HG03175 (cell line): ENCODE measurements at regions not wholly inside any gene's neighbourhood (a gene's known extent, or its start where the extent isn't known, plus 50 kb on each side); places are given as distances from the start of the nearest gene placed in this dataset.
A peak's percentile ranks its signal among the peaks of the same experiment; 100 is the strongest.

Source experiments
- ATAC-seq: cut with Tn5 transposase; IDR thresholded peaks from one replicate; pipeline ENCODE4 v1.9.1; 2021; ENCODE audit warnings: mild to moderate bottlenecking, moderate library complexity; ENCODE audit not compliant: unreplicated experiment

DNA sequence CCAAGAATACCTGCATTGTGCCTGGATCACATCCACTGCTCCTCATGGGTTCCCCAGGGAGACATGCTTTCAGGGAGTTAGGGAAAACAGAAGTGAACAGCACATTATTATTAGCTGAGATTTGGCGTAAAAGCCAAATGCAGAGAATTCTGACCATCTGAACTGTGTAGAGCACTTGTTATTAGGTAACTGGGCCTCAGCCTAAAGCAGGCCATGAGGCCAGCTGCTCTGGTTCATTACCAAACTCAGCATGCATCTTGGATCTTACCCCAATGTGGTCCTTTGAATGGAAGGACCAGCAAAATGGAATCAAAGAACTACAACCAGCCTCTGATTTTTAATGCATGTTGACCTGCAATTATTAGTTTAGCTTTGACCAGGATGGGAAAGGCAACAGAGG, 322.3 kb downstream of the KCNS3 start:
- no peak for ATAC-seq

DNA sequence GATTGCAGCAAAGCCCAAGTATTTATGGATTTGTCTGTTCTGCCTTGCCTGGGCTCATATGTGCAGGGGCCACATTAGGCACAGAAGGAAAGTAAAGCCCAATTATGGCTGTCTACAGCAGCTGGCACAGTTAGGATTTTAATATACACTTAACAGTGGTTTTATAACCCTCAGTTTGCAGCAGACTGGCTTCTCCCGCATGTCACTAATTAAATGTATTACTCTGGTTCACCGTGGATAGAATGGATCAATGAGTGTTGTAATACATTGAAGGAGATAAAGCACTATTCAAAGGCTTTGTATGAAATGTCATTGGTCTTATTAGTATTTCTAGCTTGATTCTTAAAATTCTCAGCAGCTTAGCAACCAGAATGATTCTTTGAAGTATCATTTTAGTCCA, 320.2 kb downstream of the KCNS3 start:
- no peak for ATAC-seq

DNA sequence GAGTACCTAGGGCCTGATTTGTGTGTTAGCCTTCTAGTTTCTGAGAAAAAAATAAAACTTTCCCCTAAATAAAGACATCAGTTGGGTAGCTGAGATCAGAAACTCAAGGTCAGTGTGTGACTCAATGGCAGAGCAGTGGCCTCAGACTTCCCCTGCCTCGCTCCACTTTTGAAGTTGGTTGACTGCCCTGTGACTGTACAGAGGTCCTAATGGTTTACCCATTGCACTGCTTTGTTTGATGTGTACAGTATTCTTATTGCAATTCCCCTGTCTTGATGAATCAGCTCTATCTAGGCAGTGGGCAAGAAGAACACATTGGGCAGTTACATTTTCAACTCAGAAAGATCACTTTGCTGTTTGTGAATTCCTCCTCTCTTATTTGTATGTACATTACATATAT, 315.7 kb downstream of the KCNS3 start:
- no peak for ATAC-seq

DNA sequence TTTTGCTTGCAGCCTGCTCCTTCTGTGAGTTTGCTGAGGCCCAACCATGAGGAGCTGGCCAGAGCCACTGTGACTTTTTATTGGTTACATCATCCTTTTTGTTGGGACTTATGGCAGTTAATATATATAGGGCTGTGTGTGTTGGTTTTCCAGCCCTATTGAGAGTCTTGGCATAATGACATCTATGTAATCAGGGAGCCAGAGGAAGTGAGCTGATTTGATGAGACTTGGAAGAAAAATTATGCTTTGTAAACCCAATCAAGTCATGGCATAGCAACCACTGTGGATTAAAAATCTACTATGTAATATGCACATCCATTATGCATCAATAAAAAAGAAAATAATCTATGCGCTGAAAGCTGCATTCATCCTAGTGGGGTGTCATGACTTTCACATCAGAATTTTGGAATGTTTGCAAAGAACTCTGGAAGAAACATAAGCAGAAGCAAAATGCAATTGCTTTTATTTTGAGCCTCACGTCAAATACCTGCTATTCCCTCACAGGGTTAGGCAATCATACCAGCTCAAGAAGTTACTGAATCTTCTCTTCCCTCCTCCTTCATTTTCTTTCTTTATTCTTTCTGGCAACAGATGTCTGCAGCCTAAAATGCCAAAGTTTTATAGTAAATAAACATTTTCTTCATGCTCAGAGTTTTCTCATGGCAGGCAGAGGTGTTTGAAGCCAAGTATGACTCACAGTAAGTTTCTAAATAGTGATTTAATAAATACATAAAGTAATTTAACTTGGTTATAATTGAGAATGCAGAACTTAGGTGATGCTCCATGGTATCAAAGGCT, 308.5 kb downstream of the KCNS3 start:
- ATAC-seq, result no peak

DNA sequence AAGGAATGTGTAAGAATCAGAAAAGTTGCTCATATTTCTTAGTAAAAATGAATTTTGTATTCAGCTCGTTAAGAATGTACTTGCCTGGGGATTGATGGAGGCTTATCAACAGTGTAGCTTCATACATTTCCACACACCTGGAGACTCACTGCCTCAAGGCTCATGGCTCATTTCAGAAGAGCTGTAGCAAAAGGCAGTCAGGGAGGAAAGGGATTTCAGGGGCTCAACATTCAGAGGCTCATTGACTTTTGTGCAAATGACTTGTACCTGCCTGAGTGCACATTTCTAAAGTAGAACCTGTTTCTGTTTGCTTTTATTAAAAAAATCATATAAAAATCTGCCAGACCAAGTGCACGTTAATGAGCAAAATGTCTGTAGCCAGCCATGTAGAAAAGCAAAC, 304.4 kb downstream of the KCNS3 start:
- no peak for ATAC-seq

DNA sequence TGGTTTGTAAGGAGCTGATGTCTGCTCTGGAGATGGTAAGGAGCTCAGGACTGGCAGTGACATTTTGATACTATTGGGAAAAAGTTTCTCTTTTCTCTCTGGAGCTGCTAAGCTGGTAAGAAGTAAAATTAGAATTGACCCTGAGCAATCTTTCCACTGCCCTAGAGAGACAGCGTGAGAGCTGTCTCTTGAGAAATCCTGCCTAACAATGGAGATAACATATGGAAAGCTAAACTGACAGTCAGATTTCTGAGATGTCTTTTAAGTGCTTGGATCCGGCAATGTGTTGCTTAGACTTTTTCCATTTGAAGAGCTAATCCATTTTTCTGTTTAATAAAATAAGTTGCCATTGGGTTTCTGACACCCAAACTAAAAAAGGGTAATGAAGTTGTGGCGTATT, 302.4 kb downstream of the KCNS3 start:
- no peak for ATAC-seq

DNA sequence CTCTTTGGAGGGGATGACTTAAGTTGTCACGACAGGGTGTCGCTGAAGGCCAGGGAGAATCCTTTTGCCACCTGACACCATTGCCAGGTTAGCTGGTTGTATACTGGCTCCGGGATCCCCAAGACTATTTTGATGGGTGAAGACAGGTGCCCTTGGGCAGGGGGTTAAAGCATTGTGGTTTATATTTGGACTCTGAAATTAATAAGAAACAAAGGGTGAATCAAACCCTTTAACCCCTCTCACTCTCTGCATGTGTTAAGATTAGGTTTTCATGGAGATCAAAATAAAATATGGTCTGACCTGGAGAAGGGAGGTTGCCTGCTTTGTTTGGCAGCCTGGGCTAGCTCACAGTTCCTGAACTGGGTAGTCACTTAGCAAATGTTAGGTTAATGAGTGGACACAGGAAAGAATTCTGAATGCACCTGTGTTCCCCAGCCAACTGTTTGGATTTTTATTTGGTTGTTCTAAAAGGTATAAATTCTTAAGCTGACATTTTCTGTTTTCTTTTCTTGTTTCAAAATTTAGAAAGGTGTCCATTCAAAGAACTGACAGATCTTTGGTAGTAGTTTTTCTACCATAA, 301.7 kb downstream of the KCNS3 start:
- no peak for ATAC-seq

DNA sequence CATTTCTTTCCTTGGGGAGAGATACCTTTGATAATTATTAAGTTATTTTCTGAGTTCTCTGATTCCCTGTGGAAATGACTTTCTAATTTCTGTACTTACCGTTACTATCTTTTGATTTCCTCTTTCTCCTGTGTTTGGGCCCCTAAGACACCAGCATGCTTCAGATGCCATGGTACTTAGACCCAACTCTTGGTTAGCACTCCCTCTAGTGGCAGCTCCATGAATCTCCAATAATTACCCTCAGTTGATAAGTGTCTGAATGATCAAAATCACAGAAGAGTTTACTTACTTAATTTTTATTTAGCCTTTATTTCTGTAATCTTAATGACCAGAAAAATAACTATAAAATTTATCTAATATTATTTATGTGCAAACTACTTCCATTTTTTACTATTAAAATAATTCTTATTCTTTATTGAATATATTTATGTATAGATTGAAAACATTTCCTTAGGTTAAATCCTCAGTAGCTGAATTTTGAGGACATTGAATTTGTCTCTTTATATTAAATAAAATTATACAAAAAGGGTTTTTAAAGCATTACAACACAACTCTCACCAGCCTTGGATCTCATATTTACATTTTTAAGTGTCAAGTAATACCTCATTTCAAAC, 300.4 kb downstream of the KCNS3 start:
- peak; percentile 95 for ATAC-seq

DNA sequence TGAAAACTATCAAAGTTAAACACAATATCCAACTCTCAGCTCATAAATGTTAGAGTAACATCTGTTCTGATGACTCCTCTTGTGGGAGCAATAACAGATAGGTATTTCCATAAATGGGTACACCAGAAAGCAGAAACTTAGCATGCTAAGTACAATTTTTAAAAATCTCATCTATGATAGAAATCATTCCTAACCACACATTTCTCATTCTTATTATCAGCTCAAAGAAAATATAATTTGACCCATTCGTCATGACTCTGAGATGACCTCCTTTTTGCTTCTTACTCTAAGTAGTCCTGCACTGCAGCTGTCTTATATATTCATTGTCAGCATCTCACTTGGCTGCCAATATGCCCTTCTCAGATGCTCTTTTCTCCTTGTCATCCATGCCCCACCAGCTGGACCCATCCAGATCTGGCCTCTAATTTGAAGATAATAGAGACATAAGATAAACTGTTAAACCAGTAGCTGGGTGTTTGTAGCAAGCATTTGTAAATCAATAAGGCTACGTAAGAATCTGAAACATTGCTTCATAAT, 298.3 kb downstream of the KCNS3 start:
- no peak for ATAC-seq

DNA sequence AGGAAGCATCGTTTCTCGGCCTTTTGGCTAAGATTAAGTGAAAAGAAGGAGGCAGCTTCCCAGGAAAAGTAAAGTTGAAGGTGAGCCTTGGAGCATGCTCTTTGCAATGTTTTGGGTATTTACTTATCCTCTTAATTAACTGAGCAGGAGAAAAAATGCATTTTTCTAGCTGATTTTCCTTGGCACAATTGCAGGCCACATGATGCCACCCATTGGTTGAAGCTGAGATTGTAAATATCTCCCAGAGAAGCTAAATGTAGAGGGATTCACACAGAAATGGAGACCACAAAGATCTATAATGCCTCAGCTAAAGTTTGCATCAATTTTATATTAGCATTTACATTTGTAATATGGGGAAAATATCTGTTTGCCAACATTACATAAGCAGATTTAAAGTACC, 294.1 kb downstream of the KCNS3 start:
- ATAC-seq, result no peak

DNA sequence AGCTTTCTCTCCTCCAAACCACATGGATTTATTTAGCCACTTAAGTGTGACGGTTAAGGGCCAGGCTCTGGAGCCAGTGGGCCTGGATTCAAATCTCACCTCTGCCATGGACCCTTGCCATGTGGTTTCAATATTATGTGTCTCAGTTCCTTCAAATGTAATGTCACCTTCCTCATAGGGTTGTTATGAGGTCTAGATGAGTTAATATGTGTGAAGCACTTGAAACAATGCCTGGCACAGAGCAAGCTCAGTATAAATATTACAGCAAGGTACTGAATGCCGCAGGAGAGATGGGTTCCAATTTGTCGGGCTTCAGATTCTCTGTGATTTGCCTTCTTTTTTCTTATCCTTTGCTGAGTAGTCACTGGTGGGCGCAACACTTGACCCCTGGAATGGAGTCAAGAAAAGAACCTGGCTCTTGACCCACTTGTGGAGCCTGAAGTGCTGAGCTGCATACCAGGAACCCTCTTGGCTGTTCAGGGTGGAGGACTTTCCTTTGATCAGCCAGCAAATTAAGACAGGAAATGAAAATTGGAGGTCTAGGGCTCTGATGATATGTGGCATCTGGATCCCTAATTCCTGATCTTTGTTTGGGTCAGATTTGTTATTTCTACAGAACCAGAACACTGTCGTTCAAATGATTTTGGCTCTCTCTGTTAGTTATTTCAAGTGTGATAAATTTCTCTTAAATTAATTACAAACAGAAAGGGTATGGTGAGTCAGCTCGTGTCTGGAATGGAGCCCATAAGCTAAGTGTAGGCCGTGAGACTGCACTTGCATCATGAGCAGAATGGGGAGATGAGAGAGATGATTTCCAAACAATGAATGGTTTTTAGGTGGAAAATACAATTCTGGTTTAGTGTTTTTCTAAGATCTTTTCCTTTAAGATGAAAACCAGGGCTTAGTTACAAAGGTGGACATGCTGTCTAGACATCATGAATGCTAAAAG, 293.0 kb downstream of the KCNS3 start:
- ATAC-seq, result no peak

DNA sequence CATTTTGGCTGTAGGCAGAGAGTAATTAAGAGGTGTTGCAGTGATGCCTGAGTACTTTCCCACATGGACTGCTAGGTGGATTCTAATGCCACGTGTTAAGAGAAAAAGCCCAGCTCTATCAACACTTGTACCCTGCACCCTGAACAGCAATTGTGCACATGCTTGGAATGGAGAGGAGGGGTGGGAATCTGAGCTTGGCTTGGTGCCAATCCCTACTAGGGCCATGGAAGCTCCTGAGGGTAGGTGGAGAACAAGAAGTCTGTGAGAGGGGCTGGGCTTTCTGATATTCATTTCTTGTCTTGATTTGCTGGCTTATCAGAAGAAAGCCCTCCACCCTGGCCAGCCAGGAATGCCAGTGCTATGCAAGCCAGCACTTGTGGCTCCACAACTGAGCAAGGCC, 292.2 kb downstream of the KCNS3 start:
- no peak for ATAC-seq

DNA sequence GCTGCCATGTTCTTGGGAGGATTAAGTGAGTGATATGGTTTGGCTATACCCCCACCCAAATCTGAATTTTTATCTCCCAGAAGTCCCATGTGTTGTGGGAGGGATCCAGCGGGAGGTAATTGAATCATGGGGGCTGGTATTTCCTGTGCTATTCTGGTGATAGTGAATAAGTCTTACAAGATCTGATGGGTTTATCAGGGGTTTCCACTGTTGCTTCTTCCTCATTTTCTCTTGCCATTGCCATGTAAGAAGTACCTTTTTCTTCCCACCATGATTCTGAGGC, 291.4 kb downstream of the KCNS3 start:
- ATAC-seq, result no peak

DNA sequence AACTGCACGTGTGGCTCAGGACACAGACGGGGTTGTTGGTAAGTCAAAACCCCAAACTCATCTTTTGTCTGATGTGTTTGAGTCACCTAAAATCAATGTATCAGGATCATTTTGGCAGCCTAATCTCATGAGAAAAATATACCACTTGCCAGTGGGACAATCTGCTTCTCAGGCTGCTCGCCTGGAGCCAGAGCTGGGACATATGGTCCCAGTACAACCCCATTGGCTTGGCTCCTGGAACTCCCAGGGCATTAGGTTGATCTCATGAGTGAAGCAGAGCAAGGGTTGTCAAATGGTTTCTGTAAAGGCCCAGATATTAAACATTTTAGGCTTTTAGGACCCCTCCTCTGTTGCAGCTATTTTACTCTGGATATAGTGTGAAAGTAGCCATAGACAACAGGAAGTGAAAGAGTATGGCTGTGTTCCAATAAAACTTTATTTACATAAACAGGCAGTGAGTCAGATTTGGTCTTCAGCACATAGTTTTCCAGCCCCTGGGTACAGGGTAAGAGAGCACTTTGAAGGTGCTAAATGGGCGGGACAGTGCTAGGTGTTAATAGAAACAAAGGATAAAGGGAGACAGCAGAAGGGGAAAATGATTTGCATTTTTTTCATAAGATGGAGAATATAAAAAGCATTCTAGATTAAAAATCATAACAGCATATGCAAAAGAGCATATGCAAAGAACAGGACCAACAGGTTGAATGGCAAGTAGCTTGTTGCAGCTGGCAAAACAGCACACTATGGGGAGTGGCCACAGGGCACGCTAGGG, 290.8 kb downstream of the KCNS3 start:
- no peak for ATAC-seq

DNA sequence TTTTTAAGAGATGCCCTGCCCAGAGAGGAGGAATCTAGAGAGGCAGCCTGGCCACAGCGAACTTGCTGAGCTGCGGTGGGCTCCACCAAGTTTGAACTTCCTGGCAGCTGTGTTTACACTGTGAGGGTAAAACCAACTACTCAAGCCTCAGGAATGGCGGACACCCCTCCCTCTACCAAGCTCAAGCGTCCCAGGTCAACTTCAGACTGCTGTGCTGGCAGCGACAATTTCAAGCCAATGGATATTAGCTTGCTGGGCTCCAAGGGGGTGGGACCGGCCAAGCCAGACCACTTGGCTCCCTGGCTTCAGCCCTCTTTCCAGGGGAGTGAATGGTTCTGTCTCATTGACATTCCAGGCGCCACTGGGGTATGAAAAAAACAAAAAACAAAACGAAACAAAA, 289.4 kb downstream of the KCNS3 start:
- no peak for ATAC-seq

DNA sequence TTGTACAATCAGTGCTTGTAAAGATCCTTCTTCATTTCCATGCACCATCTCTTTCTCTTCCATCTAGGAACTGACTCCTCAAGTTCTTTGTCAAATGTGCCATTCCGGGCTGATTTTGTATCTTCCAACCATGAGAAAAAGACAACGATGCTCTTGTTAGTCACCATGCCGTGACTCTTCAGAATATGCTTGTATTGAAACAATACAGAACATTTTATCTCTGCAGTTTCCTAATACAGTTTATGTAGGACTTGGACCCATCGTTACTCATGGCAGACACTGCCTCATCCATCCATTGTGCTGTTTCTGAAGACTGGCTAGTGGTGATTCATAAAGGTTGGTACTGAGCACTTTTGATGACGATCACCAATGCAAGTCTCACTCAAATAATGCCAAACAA, 283.2 kb downstream of the KCNS3 start:
- ATAC-seq, result no peak

DNA sequence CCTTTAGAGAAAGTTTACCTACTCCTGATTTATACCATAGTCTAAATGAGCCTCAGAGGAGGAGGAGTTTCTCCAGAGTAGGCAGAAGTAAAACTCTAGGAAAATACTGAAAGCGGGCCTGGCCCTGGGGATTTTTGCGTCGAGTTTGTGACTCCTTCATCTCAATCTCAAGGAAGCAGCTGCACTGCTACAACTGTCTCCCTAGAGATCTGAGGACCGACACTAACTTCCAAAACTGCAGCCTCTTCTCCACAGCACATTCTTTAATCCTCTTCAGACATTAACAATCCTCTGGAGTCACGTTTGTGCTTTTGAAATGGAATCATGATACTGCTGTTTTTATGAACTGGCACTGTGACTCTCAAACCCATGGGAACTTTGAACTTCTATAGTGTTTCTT, 281.4 kb downstream of the KCNS3 start:
- ATAC-seq, result no peak

DNA sequence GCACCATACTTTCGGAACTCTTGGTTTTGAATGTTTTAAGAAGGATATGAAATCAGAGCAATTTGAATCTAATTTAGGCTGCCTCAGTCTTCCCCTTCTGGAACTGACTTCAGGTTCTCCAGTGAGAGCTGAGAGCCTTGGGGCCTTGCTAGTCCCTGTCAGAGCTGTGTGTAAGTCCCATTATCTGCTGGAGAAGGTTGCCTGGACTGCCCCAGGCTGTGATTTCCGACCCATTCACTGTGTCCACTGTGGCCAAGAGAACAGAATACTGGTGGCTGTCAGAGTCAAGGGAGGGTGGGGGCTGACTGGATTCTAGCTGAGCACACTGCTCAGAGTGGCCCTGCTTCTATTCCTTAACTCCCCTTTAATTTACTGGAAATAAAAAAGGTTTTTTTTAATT, 278.0 kb downstream of the KCNS3 start:
- ATAC-seq, result no peak

DNA sequence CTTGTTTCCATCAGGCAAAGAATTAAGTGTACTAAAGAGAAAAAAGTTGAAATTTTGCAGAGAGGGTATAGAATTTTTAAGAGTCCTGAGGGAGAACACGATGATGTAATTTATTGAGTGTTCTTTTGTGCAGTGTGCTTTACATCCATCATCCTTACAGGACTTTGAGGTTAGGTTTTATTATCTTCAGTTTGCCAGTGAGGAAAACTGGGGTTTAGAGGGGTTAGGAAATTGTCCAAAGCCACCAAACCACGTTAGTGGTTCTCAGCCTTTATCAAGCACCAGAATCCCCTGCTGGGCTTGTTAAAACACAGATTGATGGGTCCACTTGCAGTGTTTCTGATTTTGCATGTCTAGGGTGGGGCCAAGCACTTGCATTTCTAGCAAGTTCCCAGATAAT, 277.5 kb downstream of the KCNS3 start:
- no peak for ATAC-seq

DNA sequence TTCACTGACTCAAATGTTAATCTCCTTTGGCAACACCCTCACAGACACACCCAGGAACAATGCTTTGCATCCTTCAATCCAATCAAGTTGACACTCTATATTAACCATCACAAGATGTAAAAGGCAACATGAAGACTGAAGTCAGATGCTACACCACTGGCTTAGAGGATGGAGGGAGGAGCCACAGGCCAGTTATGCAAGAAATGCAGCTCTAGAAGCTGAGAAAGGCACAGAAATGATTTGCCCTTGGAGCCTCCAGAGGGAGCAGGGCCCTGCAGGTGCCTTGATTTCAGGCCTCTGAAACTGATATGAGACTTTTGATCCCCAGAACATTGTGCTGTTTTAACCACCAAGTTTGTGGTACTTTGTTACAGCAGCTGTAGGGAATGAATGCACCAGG, 276.3 kb downstream of the KCNS3 start:
- no peak for ATAC-seq

DNA sequence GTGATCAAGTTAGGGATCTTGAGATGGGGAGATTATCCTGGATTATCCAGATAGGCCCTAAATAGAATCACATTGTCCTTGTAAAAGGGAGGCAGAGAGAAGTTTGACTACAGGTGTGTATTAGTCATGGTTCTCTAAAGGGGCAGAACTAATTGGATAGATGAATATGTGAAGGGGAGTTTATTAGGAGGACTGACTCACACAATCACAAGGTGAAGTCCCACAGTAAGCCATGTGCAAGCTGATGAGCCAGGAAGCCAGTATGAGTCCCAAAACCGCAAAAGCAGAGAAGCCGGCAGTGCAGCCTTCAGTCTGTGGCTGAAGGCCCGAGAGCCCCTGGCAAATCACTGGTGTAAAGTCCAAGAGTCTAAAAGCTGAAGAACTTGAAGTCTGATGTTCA, 275.8 kb downstream of the KCNS3 start:
- ATAC-seq, result no peak
